Central memory CD8-positive, alpha-beta T cell (primary cell): ENCODE measurements at regions not wholly inside any gene's neighbourhood (a gene's known extent, or its start where the extent isn't known, plus 50 kb on each side); places are given as distances from the start of the nearest gene placed in this dataset.

ENCODE experiments used
- ATAC-seq: fragments of 150-1000 bp; cut with Tn5 transposase; replicated peaks from 2 replicates; pipeline ENCODE4 v1.10.0; 2022; ENCODE audit warnings: mild to moderate bottlenecking, moderate FRiP score, moderate number of reproducible peaks; ENCODE audit not compliant: poor library complexity, severe bottlenecking; ENCODE audit errors: extremely low read depth
- DNase-seq, 2 donors: peaks; one replicate each; pipeline ENCODE4 v3.0.0; 2021; ENCODE audit warnings: low spot score in 2 of 2
- H3K27ac Mint-ChIP-seq: one replicate; pipeline ENCODE4 v1.8.0; 2022; ENCODE audit warnings: low read depth, mild to moderate bottlenecking, moderate library complexity, mixed read lengths
- H3K27me3 Mint-ChIP-seq: one replicate; pipeline ENCODE4 v1.8.0; 2022; ENCODE audit warnings: mixed read lengths
- H3K36me3 Mint-ChIP-seq: one replicate; pipeline ENCODE4 v1.8.0; 2022; ENCODE audit warnings: mild to moderate bottlenecking, moderate library complexity, mixed read lengths; ENCODE audit not compliant: insufficient read depth
- H3K4me1 Mint-ChIP-seq: one replicate; pipeline ENCODE4 v1.8.0; 2022; ENCODE audit warnings: mixed read lengths
- H3K4me3 Mint-ChIP-seq: one replicate; pipeline ENCODE4 v1.8.0; 2022; ENCODE audit warnings: mild to moderate bottlenecking, moderate library complexity, mixed read lengths
- H3K9me3 Mint-ChIP-seq: one replicate; pipeline ENCODE4 v1.8.0; 2022; ENCODE audit warnings: mixed read lengths

GRCh38 chr6:23678626-23679025, 447.4 kb upstream of the NRSN1 start:
- H3K4me1 Mint-ChIP-seq: no peaks in the 10 kb centered on the region
- no peak for ATAC-seq
- H3K4me3 Mint-ChIP-seq: no peak overlapping the region
- no peaks in the 10 kb centered on the region for H3K36me3 Mint-ChIP-seq
- H3K27ac Mint-ChIP-seq: no peak overlapping the region
- H3K27me3 Mint-ChIP-seq: no peaks in the 10 kb centered on the region
- no peak for DNase-seq
- peaks cover 33% of the 10 kb centered on the region for H3K9me3 Mint-ChIP-seq

GRCh38 chr6:23681743-23682142, 444.3 kb upstream of the NRSN1 start:
- Mint-ChIP-seq H3K36me3 (no peaks in the 10 kb centered on the region), H3K4me1 (no peaks in the 10 kb centered on the region), H3K4me3 (no peak overlapping the region), H3K27ac (no peak overlapping the region), H3K9me3 (peaks cover 15% of the 10 kb centered on the region), H3K27me3 (no peaks in the 10 kb centered on the region)
- ATAC-seq (no peak), DNase-seq (no peak)

- Mint-ChIP-seq H3K9me3 (peaks cover 11% of the 10 kb centered on the region), H3K27me3 (no peaks in the 10 kb centered on the region), H3K4me1 (no peaks in the 10 kb centered on the region), H3K27ac (no peak overlapping the region), H3K4me3 (no peak overlapping the region), H3K36me3 (no peaks in the 10 kb centered on the region)
- ATAC-seq (no peak), DNase-seq (no peak)
Measured at GRCh38 chr6:23688650-23689049, 437.4 kb upstream of the NRSN1 start.

DNA sequence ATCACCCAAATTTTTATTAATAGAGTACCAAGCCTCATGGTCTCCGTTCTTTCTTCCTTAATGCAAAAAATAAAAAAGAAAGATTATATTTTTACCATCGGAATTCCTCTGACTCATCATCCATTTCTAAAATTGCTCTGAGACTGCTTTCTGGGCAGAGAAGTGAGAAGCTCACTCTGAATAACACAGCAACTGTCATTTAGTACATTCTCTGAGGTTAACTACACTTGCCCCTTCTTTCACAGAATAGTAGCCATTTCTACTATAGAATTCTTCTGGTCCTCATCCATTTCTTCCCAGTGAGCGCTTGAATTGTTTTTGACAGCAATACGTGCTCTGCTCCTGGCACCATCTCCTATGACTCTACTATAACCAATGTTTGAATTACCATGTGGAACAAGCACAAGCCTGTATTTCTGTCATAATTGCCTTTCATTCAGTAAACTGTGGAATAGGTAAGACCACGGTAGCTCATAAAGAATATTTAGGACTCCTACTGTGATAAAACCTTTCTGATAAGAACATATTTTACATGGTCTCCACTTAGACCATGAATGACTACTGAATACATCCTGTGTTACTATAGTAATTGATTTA, 435.5 kb upstream of the NRSN1 start:
- no peak overlapping the region for H3K4me3 Mint-ChIP-seq
- H3K27me3 Mint-ChIP-seq: no peaks in the 10 kb centered on the region
- no peaks in the 10 kb centered on the region for H3K36me3 Mint-ChIP-seq
- DNase-seq: no peak
- peaks cover 15% of the 10 kb centered on the region for H3K9me3 Mint-ChIP-seq
- no peak for ATAC-seq
- no peak overlapping the region for H3K27ac Mint-ChIP-seq
- no peaks in the 10 kb centered on the region for H3K4me1 Mint-ChIP-seq

DNA sequence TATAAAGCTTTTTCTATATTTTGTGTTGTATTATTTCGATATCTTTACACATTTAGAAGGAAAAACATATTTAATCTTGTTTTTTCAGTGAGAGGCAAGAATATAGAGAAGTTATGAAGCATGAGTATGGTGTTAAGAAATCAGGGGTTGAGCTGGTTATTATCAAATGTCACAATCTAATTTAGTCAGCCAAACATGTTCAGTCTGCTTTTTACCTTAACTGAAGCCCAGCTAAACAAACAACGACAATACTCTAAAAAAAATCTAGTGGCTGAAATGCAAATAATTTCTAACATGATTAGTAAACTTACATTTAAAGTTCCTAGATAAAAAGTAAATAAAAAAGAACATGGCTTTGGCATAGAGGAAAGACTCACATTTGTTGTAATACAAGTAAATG, 433.8 kb upstream of the NRSN1 start:
- no peak for DNase-seq
- Mint-ChIP-seq H3K4me1 (no peaks in the 10 kb centered on the region), H3K36me3 (no peaks in the 10 kb centered on the region), H3K9me3 (peaks cover 18% of the 10 kb centered on the region), H3K27ac (no peak overlapping the region), H3K4me3 (no peak overlapping the region), H3K27me3 (no peaks in the 10 kb centered on the region)
- ATAC-seq: no peak

- ATAC-seq (no peak), DNase-seq (no peak)
- no peak overlapping the region for H3K4me3 Mint-ChIP-seq
- H3K4me1 Mint-ChIP-seq: no peaks in the 10 kb centered on the region
- H3K27me3 Mint-ChIP-seq: no peaks in the 10 kb centered on the region
- H3K36me3 Mint-ChIP-seq: no peaks in the 10 kb centered on the region
- H3K9me3 Mint-ChIP-seq: peaks cover 25% of the 10 kb centered on the region
- H3K27ac Mint-ChIP-seq: no peak overlapping the region
Measured at GRCh38 chr6:23696992-23697391, 429.0 kb upstream of the NRSN1 start.

DNA sequence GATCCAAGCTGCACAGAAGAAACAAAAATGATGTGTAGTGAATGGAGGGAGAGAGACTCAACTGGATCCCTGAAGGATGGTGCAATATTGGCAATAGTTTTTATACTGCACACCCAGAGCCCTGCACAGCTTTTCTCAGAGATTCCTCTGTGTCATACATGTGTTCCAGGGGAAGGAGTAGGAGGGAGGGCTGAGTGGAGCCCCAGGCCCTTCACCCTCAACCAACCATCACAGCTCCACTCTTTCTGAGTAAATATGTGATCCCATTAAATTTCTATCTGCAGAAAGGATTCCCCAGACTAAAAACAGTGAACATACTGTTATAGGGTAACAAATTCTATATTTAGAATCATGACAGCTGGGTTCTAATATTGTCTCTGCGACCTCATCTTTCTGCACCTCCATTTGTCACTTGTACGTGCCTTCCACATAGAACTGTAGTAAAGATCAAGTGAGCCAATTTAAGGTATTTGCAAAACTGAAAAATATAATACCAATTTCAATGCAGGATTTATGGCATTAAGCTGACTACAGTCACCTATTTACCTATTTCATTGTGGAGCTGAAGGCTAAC, 421.4 kb upstream of the NRSN1 start:
- DNase-seq: no peak
- H3K4me3 Mint-ChIP-seq: no peak overlapping the region
- no peaks in the 10 kb centered on the region for H3K4me1 Mint-ChIP-seq
- peaks cover 15% of the 10 kb centered on the region for H3K9me3 Mint-ChIP-seq
- no peaks in the 10 kb centered on the region for H3K36me3 Mint-ChIP-seq
- H3K27me3 Mint-ChIP-seq: no peaks in the 10 kb centered on the region
- ATAC-seq: no peak
- H3K27ac Mint-ChIP-seq: no peak overlapping the region

- H3K4me3 Mint-ChIP-seq: no peak overlapping the region
- no peaks in the 10 kb centered on the region for H3K27me3 Mint-ChIP-seq
- no peak for DNase-seq
- H3K27ac Mint-ChIP-seq: no peak overlapping the region
- H3K4me1 Mint-ChIP-seq: no peaks in the 10 kb centered on the region
- H3K36me3 Mint-ChIP-seq: no peaks in the 10 kb centered on the region
- no peak for ATAC-seq
- H3K9me3 Mint-ChIP-seq: peaks cover 16% of the 10 kb centered on the region
Measured at GRCh38 chr6:23705697-23706096, 420.3 kb upstream of the NRSN1 start.

DNA sequence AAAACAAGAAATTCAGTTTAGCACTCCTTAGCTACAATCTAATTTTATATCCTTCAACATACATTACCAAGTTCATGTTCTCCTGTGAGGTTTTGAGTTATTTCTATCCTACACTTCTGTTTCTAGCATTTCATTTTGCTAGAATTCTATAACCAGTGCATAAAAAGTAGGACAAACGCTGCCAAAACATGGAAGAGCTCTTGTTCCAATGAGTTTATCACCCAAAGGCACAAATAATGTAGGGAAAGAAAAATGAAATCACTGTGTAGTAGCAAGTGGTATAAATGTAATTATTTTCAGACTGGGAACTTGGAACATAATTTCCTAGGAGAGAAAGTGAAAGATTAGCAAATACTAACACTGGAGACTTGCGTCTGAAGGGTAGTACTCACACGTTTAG, 413.3 kb upstream of the NRSN1 start:
- Mint-ChIP-seq H3K4me3 (no peak overlapping the region), H3K36me3 (peaks cover 2% of the 10 kb centered on the region), H3K27ac (no peak overlapping the region), H3K27me3 (no peaks in the 10 kb centered on the region), H3K4me1 (no peaks in the 10 kb centered on the region), H3K9me3 (peaks cover 22% of the 10 kb centered on the region)
- ATAC-seq: no peak
- no peak for DNase-seq

DNA sequence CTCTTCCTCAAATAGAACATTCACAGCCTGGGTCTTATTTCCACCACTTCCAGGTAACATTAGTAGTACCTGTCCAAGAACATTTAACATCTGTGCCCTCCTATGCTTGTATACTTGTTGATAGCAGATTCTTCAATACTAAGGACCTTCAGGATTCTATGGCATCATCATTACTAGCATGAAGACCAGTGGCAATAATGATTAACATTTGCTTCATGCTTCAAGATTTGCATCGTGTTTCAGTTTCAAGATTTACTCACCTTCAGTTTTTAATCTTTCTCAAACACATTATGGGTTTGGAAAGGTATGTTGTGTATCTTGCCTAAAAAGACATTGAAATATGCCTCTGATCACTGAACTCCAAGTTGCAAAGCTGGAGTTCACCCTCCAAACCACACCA, 412.8 kb upstream of the NRSN1 start:
- ATAC-seq: no peak
- Mint-ChIP-seq H3K9me3 (peaks cover 20% of the 10 kb centered on the region), H3K4me3 (no peak overlapping the region), H3K27me3 (no peaks in the 10 kb centered on the region), H3K4me1 (no peaks in the 10 kb centered on the region), H3K36me3 (peaks cover 2% of the 10 kb centered on the region), H3K27ac (no peak overlapping the region)
- DNase-seq: no peak

DNA sequence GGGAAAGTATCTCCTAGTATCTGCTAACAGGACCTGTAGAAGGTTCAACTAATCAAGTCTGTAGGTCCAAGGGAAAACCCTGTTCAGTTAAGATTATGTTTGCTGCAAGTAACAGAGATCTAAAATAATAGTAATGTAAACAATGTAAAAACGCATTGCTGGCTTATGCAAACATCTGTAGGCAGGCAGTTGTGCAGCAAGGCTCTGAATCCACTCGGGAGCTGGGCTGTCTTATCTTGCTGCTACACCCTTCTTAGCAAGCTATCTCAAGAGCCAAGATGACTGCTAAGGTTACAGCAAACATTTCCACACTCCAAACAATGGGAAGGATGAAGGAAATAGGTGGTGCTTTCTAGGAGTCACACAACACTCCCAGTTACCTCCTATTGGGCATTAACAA, 397.3 kb upstream of the NRSN1 start:
- no peaks in the 10 kb centered on the region for H3K4me1 Mint-ChIP-seq
- DNase-seq (no peak), ATAC-seq (no peak)
- H3K27me3 Mint-ChIP-seq: no peaks in the 10 kb centered on the region
- H3K4me3 Mint-ChIP-seq: no peak overlapping the region
- no peak overlapping the region for H3K27ac Mint-ChIP-seq
- peaks cover 9% of the 10 kb centered on the region for H3K9me3 Mint-ChIP-seq
- no peaks in the 10 kb centered on the region for H3K36me3 Mint-ChIP-seq

GRCh38 chr6:23731609-23732008, 394.4 kb upstream of the NRSN1 start:
- DNase-seq: no peak
- Mint-ChIP-seq H3K36me3 (no peaks in the 10 kb centered on the region), H3K4me1 (no peaks in the 10 kb centered on the region), H3K4me3 (no peak overlapping the region), H3K9me3 (peaks cover 9% of the 10 kb centered on the region), H3K27ac (no peak overlapping the region), H3K27me3 (no peaks in the 10 kb centered on the region)
- ATAC-seq: no peak

DNA sequence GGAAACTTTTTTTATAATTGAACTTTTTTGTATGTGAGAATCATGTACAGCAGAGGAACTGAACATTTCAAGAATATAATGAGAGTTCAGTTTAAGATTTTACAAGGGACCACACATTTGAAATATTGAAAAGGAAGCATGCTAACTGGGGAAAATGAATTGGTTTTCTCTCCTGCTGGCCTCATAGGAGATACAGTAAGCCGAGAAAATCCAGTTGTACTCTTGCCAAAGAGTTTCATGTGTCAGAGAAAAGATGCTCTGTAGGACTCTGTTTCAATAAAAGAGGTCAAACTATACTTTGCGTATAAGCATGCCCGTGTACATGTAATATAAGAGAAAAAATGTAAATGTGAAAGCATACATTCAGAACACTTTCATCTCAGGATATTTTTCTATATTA, 393.5 kb upstream of the NRSN1 start:
- ATAC-seq (no peak), DNase-seq (no peak)
- no peak overlapping the region for H3K27ac Mint-ChIP-seq
- H3K4me3 Mint-ChIP-seq: no peak overlapping the region
- H3K36me3 Mint-ChIP-seq: no peaks in the 10 kb centered on the region
- no peaks in the 10 kb centered on the region for H3K27me3 Mint-ChIP-seq
- peaks cover 9% of the 10 kb centered on the region for H3K9me3 Mint-ChIP-seq
- H3K4me1 Mint-ChIP-seq: no peaks in the 10 kb centered on the region
